ENCODE measurements at regions not wholly inside any gene's neighbourhood (a gene's known extent, or its start where the extent isn't known, plus 50 kb on each side); places are given as distances from the start of the nearest gene placed in this dataset.

GRCh38 chr20:57117296-57117695 lies 149.1 kb downstream of the BMP7 start:
- H4K20me1 ChIP-seq (ENCODE audit: insufficient read depth, low read length) = no peaks in the 10 kb centered on the region
- no peaks in the 10 kb centered on the region for H3F3A ChIP-seq (ENCODE audit: insufficient read depth, low read length)
- no peak overlapping the region for H2AFZ ChIP-seq (ENCODE audit: low read length)
- H3K36me3 ChIP-seq (ENCODE audit: insufficient read depth, low read length) = no peaks in the 10 kb centered on the region
- H3K79me2 ChIP-seq (ENCODE audit: insufficient read depth, low read length) = no peaks in the 10 kb centered on the region
- H3K4me1 ChIP-seq (ENCODE audit: insufficient read depth, low read length, severe bottlenecking) = no peaks in the 10 kb centered on the region
- H3K4me2 ChIP-seq (ENCODE audit: low read length) = no peak overlapping the region
- no peak overlapping the region for H3K4me3 ChIP-seq (ENCODE audit: low read depth, low read length, poor library complexity, severe bottlenecking)
- H3K9me3 ChIP-seq (ENCODE audit: low read length) = no peaks in the 10 kb centered on the region
- no peaks in the 10 kb centered on the region; the same call in 1 of the 2 replicates for H3K27me3 ChIP-seq (ENCODE audit: insufficient read depth, low read length)
- no peak for TF ChIP-seq CTCF (IDR thresholded peaks at IDR 0.05; ENCODE audit: low read length)
- no peak for TF ChIP-seq EZH2 (IDR thresholded peaks at IDR 0.05; ENCODE audit: borderline replicate concordance, low read length)
- H3K9ac ChIP-seq (ENCODE audit: low read length) = no peak overlapping the region
- H3K27ac ChIP-seq (ENCODE audit: low read depth, low read length, poor library complexity, severe bottlenecking) = no peak overlapping the region
- H3K9me2 ChIP-seq (ENCODE audit: low read depth, low read length) = no peaks in the 10 kb centered on the region

- Histone ChIP-seq H3K4me3 (ENCODE audit: low read depth, low read length, poor library complexity, severe bottlenecking) (no peak overlapping the region), H3K27me3 (ENCODE audit: insufficient read depth, low read length) (no peaks in the 10 kb centered on the region; the same call in 1 of the 2 replicates), H3F3A (ENCODE audit: insufficient read depth, low read length) (no peaks in the 10 kb centered on the region), H3K36me3 (ENCODE audit: insufficient read depth, low read length) (no peaks in the 10 kb centered on the region), H4K20me1 (ENCODE audit: insufficient read depth, low read length) (no peaks in the 10 kb centered on the region), H3K4me1 (ENCODE audit: insufficient read depth, low read length, severe bottlenecking) (no peaks in the 10 kb centered on the region), H3K9ac (ENCODE audit: low read length) (no peak overlapping the region), H3K79me2 (ENCODE audit: insufficient read depth, low read length) (no peaks in the 10 kb centered on the region), H2AFZ (ENCODE audit: low read length) (no peak overlapping the region), H3K4me2 (ENCODE audit: low read length) (no peak overlapping the region), H3K9me2 (ENCODE audit: low read depth, low read length) (no peaks in the 10 kb centered on the region), H3K9me3 (ENCODE audit: low read length) (no peaks in the 10 kb centered on the region), H3K27ac (ENCODE audit: low read depth, low read length, poor library complexity, severe bottlenecking) (no peak overlapping the region)
- TF ChIP-seq CTCF (IDR thresholded peaks at IDR 0.05; ENCODE audit: low read length) = no peak
- TF ChIP-seq EZH2 (IDR thresholded peaks at IDR 0.05; ENCODE audit: borderline replicate concordance, low read length) = no peak
Observed at GRCh38 chr20:57118107-57118769, 148.2 kb downstream of the BMP7 start.
